Suprapubic skin (tissue), 4 donors: ENCODE measurements at regions not wholly inside any gene's neighbourhood (a gene's known extent, or its start where the extent isn't known, plus 50 kb on each side); places are given as distances from the start of the nearest gene placed in this dataset.
"Not testable (repeated sequence)": the region's sequence is repeated elsewhere in the genome, so short reads cannot be mapped to it uniquely, and the experiment has no call there.

ENCODE experiments used
- EP300 ChIP-seq: sonication (generic); formaldehyde crosslinking; IDR thresholded peaks from one replicate; pipeline ENCODE4 v1.6.1; 2017; ENCODE audit warnings: antibody characterized with exemption
- POLR2A ChIP-seq, 2 donors: fragments of 450-650 bp; IDR thresholded peaks; one replicate each; pipeline ENCODE4 v1.6.1; 2017; ENCODE audit warnings: antibody characterized with exemption in 2 of 2, mild to moderate bottlenecking in 2 of 2, moderate library complexity in 2 of 2
- POLR2AphosphoS5 ChIP-seq, 3 donors: sonication (generic); formaldehyde crosslinking; IDR thresholded peaks; one replicate each; pipeline ENCODE4 v1.6.1; 2017; ENCODE audit warnings: antibody characterized with exemption in 3 of 3
- TF ChIP-seq, protein P1 (sequence below), 2 donors: fragments of 200-600 bp in 1 of 2; fragments of 450-650 bp in 1 of 2; sonication (generic) in 1 of 2; IDR thresholded peaks; one replicate each; pipeline ENCODE4 v1.5.1; 2016 to 2019; ENCODE audit warnings: antibody characterized with exemption in 2 of 2, mild to moderate bottlenecking in 1 of 2, moderate library complexity in 1 of 2

DNA sequence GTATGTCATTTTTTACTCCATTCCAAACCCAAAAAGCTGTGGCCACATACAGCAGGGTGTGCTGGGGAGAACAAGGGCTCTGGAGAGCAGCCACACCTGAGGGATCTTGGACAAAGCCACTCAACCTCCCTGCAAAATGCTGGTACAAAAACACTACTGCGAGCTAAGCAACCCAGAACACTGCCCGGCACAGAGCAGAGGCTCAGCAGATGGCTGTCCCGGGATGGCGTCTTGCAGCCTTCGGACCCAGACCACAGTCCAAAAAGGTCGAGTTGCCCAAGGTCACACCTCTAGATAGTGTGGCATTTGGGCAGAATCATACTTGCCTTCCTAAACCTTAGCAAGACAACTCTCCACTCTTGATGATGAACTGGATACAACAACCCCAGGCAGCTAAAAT lies 197.6 kb upstream of the PRKX start:
- TF ChIP-seq, protein P1, sequence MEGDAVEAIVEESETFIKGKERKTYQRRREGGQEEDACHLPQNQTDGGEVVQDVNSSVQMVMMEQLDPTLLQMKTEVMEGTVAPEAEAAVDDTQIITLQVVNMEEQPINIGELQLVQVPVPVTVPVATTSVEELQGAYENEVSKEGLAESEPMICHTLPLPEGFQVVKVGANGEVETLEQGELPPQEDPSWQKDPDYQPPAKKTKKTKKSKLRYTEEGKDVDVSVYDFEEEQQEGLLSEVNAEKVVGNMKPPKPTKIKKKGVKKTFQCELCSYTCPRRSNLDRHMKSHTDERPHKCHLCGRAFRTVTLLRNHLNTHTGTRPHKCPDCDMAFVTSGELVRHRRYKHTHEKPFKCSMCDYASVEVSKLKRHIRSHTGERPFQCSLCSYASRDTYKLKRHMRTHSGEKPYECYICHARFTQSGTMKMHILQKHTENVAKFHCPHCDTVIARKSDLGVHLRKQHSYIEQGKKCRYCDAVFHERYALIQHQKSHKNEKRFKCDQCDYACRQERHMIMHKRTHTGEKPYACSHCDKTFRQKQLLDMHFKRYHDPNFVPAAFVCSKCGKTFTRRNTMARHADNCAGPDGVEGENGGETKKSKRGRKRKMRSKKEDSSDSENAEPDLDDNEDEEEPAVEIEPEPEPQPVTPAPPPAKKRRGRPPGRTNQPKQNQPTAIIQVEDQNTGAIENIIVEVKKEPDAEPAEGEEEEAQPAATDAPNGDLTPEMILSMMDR (IDR thresholded peaks at IDR 0.05) = not testable (repeated sequence)
- TF ChIP-seq POLR2A (IDR thresholded peaks at IDR 0.05); EP300; POLR2AphosphoS5 (IDR thresholded peaks at IDR 0.05): not testable (repeated sequence)
